ENCODE measurements at regions not wholly inside any gene's neighbourhood (a gene's known extent, or its start where the extent isn't known, plus 50 kb on each side); places are given as distances from the start of the nearest gene placed in this dataset.
"Not testable (repeated sequence)": the region's sequence is repeated elsewhere in the genome, so short reads cannot be mapped to it uniquely, and the experiment has no call there.

DNA sequence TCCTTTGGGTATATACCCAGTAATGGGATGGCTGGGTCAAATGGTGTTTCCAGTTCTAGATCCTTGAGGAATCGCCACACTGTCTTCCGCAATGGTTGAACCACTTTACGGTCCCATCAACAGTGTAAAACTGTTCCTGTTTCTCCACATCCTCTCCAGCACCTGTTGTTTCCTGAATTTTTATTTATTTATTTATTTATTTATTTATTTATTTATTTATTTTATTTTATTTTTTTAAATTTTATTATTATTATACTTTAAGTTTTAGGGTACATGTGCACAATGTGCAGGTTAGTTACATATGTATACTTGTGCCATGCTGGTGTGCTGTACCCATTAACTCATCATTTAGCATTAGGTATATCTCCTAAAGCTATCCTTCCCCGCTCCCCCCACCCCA lies 456.0 kb downstream of the SEMA3D start:
- ATAC-seq, result not testable (repeated sequence)

DNA sequence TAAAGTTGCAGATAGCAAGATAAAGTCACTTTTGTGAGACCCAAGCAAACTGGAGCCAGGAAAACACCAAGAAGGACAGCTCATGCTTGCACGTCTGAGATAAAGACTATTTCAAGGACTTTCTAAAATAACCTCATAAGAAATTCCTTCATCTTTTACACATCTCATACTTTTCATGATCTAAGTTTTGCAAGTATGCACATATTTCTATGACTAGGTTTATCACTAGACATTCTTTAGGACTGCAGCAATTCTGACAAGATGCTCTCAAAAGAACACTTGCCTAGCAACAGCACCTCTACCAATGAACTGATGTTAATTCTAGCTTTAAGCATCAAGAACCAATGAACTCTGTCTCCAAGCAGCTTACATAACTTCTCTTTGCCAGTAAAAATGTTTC lies 457.6 kb downstream of the SEMA3D start:
- no peak for ATAC-seq

- ATAC-seq, result no peak
Measured at GRCh38 chr7:84722734-84723133, 464.1 kb downstream of the SEMA3D start.

DNA sequence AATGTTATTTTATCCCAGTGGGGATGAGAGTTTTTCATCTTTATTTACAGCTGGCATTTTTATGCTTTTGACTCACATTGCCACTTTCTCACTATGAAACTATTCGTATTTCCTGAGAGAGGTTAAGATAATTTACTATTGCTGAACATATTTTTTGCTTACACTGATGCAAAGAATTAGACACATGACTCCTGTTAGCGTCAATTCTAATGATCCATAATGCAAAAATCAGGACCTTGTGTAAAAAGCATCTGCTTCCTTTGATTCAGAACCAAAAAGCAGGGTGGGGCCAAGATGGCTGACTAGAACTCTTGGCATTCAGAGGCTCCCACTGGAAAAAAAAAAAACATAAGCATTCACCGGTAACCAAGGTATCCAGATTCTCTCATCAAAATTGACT lies 464.8 kb downstream of the SEMA3D start:
- no peak for ATAC-seq

GRCh38 chr7:84720456-84721097 lies 466.3 kb downstream of the SEMA3D start:
- ATAC-seq, result no peak

GRCh38 chr7:84714765-84715164 lies 472.1 kb downstream of the SEMA3D start:
- ATAC-seq, result no peak

DNA sequence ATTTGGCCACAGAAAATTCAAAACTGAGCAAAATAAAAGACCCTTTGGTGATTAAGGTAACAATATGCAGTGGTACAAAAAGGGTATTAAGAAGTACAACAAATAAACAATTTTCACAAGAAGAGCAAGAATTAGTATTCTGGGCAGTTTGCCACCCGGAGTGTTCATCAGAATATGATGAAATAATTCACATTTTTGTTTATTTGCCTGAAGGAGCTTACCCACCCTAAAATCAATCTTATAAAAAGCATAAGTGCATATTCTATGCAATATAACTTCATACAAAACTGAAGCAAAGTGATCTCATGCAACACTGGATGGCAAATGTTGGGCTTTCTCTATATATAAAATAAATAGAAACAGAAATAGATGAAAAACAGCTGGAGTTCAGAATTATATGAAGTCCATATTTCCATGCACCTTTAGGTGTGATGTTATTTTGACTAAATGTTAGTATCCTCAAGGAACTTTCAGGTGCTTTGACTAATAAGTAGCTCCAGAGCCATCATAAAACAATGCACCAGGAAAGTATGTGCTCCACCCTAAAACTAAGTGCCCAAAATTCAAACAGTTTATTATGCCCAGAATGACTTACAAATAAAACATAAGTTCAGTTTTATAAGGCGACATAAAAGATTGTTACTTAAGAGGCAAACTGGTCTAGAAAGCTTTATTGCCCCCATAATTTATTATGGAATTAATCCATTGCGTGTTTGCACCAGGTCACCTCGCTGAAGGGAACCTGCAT lies 474.3 kb downstream of the SEMA3D start:
- ATAC-seq, result no peak

GRCh38 chr7:84710538-84710937 lies 476.3 kb downstream of the SEMA3D start:
- ATAC-seq, result not testable (repeated sequence)

DNA sequence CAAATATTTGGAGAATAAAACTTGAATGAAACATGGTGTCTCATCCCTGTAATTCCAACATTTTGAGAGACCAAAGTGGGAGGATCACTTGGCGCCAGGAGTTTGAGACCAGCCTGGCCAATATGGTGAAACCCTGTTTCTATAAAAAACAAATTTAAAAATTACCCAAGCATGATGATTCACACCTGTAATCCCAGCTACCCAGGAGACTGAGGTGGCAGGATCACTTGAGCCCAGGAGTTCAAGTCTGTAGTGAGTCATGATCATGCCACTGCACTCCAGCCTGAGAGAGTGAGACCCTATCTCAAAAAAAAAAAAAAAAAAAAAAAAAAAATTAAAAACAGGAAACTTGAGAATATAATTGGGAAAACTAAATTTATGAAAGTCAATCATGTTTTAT lies 481.1 kb downstream of the SEMA3D start:
- ATAC-seq, result peak; percentile 68

DNA sequence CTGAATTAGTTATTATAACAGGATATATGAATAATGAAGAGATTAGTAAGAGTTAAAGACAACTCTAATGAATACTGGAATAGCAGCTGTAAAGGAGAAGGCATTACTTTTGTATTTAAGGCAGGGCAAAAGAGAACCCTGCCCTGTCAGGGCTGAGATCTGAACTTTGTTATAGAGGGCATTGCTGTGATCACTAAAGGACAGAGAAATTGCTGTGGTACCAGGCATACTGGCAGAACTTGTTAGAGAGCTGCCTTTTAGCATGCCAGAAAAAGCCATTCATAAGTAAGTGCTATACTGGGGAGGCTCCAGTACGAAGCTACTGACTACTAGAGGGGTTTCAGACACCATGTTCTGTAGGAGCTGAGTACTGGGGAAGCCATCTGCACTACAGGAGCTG lies 481.8 kb downstream of the SEMA3D start:
- peak; percentile 92 for ATAC-seq

GRCh38 chr7:84704380-84704779 lies 482.5 kb downstream of the SEMA3D start:
- no peak for ATAC-seq

DNA sequence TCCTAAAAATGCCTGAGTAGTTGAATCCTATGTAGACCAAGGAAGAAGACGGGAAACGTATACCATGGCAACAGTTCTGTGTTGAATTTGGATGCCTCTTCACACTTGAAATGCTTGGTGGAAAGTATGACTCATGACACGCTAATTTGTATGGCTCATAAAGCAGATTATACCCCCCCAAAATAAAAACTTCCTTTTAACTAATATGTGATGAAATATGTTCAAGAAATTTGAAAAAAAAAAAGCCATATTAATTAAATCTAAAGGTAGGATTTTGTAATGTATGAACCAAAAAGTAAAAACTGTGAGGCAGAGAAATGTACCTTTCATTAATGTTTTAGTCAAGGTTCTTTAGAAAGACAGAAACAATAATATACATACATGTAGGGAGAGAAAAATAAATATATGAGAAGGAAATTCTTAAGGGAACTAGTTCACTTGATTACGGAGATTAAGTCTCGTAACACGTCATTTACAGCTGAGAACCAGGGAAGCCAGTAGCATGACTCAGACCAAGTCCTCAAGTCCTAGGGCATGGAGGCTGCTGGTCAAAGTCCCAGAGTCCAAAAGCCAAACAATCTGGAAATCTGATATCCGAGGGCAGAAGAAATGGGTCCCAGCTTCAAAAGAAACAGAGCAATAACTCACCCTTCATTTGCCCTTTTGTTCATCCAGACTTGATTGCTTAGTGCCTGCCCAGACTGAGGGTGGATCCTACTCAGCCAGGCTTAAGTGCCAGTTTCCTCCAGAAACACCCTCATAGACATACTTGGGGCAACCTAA lies 485.1 kb downstream of the SEMA3D start:
- ATAC-seq, result peak; percentile 72

DNA sequence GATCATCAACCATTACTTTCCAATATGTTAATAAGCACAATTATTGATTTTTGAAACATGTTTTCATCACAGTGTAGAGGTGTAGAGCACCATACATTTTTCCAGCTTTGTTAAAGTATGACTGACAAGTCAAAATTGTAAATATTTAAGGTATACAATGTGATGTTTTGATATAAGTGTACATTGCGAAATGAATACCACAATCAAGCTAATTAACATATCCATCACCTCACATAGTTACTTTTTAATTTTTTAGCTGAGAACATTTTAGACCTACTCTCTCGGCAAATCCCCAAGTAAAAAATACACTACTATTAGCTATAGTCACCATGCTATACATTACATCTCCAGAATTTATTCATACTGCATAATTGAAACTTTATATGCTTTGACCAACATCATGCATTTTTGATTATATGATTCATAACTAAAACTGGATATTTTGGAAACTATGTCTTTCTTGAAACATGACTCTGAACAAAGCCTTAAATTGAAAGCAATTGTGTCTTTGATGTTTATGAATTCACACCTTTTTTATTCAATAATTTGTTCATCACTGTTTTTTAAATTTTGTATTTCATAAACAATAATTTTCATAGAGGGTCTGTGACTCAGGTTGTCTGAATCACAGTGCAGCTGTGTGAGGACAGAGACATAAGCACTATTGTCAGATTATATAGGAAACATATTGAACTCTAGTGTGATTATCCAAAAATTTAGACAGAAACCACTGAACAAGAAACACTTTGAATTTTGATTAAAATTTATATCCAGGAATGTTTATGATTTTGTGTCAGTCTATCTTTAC lies 486.1 kb downstream of the SEMA3D start:
- ATAC-seq, result no peak

- ATAC-seq, result peak; percentile 63
Measured at GRCh38 chr7:84697506-84697905, 489.4 kb downstream of the SEMA3D start.

DNA sequence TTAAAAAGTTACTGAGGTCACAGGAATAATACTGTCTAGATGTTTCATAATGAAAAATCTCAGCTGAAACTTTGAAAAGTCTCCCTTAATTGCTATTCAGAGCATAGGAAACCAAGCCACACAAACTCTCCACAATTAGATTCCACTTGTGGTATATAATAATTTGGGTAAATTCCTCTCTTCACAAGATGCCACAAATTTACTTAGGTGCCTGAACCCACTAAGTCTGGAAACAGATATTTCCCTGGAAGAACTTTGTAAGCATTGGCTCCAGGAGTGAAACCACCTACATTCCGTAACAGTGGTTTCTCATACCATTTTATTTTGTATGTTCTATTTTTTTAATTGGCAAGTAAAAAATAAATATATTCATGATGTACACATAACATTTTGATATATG lies 493.4 kb downstream of the SEMA3D start:
- ATAC-seq, result no peak

DNA sequence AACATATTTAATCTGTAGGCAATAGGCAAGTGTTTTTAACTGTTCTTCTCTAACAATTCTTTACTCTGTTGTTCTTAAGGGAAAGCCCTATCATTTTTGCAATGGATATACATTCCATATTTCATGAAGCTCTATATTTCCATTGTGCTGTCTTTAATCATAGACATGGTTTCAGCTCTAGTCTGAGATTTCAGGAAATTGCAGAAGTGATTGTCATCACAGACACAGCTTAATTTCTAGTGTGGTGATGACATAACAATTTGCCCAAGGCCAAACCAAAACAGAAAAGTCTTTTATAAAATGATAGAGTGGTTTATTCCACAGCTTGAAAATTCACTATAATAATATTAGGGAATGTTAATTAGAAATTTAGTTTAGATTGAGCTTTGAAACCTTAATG lies 494.1 kb upstream of the SEMA3A start:
- ATAC-seq, result no peak

GRCh38 chr7:84686373-84686772 lies 491.8 kb upstream of the SEMA3A start:
- ATAC-seq, result no peak

DNA sequence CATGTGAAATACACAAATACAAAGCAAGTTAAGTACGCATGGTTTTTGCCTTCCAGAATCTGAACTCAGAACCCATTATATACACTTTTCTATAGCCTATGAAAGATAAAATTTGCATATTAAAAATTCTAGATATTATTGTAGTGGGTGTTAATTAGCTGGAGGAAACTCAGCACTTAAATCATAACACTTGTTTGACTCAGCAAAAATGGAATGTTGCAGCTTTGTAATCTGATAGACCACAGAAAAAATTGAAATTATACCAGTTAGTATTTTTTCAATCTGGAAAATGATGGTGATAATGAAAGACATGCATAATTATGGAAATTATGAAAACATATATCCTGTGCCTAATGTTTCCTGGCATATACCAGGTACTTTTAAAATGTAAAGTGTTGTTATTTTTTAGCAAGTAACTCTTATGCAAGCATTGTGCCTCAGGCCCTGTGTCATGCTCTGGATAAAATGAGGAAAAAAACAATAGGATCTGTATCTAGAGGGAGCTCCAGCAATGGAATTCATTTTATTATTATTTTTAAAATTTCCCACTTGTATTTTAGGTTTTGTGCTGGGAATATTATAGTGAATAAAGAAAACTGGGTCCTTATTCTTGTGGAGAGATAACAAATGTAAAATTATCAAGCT lies 490.4 kb upstream of the SEMA3A start:
- no peak for ATAC-seq

GRCh38 chr7:84682543-84682942 lies 488.0 kb upstream of the SEMA3A start:
- ATAC-seq, result no peak

DNA sequence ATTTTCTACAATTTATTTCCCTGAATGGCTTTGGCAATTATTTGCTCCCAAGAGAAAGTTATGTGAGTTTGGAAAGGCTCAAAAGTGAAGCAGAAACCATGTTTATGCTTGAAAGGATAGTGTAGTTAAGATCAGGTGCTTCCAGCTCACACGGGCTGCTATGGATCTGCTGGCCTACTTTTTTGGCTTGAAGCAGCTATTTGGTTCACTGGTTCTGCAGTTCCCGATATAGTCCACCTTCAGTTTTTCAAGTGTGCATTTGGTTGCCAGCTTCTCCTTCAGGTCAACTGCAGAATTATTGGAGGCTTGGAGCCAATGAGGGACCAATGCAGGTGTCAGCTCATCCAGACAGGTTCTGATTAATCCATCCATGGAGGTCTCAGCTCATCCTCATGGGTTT lies 484.3 kb upstream of the SEMA3A start:
- no peak for ATAC-seq

DNA sequence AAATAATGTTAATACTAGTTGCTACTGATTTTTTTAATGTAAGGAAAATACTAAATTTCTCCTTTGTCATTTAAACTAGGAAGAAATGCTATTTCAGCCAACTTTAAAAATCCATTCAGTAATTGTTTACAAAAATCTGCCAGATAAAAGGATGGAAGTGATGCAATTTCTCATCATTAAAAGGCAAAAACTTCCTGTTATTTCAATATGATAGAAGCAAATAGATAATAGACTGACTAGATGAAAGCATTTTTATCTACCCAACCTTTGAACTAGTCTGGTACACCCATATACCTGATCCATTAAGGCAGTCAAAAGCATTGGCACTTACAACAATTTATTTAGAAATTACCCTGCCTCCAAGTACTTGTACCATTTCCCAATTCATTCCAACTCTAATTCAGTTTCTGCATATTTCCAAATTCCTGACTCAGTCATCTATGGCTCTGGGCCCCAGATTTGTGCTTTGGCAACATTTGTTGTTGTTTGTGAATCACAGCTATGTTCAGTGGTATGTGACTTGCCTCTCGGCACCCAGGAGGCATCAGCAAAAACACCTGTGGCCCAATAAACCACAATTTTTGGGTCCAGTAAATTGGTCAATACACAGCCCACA lies 482.6 kb upstream of the SEMA3A start:
- no peak for ATAC-seq

DNA sequence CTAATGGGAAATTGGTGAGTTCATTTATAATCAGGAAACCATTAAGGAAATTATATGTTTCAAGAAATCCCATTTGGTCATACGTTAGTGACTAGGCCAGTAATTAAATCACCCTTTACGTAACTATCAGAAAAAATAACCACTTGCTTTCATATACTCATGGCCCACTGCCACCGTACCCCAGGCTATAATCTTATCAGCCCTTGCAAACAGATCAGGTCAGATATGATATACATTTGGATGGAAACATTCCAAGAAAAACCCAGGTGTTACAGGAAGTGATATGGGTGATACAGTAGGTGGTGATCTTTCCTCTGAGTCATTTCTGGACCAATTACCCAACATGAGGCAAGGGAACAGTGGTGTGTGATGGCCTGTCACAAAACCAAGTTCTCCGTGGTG lies 481.0 kb upstream of the SEMA3A start:
- peak; percentile 74 for ATAC-seq
